SK-N-MC (cell line): ENCODE measurements at regions not wholly inside any gene's neighbourhood (a gene's known extent, or its start where the extent isn't known, plus 50 kb on each side); places are given as distances from the start of the nearest gene placed in this dataset.

Experiments
- EZH2 ChIP-seq: fragments of 200-600 bp; sonication (generic); IDR thresholded peaks from one replicate; pipeline ENCODE4 v1.6.1; 2017; ENCODE audit warnings: antibody characterized with exemption
- POLR2AphosphoS5 ChIP-seq: IDR thresholded peaks from 2 replicates; pipeline ENCODE4 v1.6.1; 2012; ENCODE audit warnings: mild to moderate bottlenecking, low read depth, low read length, borderline replicate concordance

DNA sequence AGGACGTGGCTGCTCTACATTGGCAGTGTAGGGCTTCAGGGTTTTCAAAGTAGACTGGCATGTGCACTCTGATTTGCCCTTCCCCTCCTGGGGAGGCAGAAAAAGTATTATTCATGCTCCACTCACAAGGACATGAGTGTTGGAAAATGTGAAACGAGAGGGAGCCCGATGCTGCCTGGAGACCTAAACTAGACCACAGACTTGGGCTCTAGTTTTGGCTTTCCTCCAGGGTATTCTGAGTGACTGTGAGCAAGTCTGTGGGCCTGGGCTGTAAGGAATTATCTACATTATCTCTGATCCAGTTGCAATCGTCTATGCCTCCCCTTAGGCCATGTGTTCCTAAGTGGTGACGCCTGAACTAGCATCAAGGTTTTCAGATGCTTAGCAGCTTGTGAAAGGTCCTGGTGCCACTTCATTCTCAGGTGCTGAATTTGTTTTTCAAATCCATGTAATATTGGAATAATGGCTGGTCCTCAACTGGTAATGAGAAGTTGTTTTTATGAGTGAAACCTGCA, 55.0 kb downstream of the MRPL57 start:
- TF ChIP-seq POLR2AphosphoS5, result no peak
- no peak for TF ChIP-seq EZH2
